ENCODE measurements at regions not wholly inside any gene's neighbourhood (a gene's known extent, or its start where the extent isn't known, plus 50 kb on each side); places are given as distances from the start of the nearest gene placed in this dataset.

DNA sequence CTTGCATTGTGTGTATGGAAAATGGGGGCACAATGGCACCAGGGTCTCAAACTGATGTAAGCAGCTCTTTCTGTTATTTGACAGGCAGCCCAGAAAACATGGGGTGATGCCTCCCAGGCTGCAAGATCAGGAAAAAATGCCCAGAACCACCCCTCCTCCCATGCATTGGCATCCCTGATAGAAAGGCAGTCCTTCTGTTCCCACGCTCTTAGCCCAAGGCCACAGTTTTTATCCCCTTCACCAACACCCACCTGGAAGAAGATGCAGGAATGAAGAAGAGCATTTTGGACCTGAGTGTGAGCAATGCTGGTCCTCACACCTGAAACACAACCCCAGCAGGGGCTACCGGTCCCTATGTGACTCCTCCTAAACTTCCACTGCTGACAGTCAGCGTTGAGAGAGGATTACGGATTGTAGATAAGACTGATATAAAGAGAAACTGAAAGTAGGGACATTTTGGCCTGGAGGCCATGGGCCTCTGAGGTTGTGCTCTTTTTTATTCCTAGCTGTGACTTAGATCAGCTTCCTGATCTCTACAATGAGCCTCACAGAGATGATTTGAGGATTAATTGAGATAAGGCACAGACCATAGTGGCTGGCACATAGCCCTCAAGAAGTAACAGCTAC is 386.0 kb upstream of the ATP5MC3 start:
- no peak for TF ChIP-seq EZH2 (IDR thresholded peaks at IDR 0.05; ENCODE audit: borderline replicate concordance, low read length)
- TF ChIP-seq, protein P1, sequence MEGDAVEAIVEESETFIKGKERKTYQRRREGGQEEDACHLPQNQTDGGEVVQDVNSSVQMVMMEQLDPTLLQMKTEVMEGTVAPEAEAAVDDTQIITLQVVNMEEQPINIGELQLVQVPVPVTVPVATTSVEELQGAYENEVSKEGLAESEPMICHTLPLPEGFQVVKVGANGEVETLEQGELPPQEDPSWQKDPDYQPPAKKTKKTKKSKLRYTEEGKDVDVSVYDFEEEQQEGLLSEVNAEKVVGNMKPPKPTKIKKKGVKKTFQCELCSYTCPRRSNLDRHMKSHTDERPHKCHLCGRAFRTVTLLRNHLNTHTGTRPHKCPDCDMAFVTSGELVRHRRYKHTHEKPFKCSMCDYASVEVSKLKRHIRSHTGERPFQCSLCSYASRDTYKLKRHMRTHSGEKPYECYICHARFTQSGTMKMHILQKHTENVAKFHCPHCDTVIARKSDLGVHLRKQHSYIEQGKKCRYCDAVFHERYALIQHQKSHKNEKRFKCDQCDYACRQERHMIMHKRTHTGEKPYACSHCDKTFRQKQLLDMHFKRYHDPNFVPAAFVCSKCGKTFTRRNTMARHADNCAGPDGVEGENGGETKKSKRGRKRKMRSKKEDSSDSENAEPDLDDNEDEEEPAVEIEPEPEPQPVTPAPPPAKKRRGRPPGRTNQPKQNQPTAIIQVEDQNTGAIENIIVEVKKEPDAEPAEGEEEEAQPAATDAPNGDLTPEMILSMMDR (IDR thresholded peaks at IDR 0.05; ENCODE audit: low read length) = no peak
- Histone ChIP-seq H3K4me3 (ENCODE audit: low read depth, low read length, poor library complexity, severe bottlenecking) (no peak overlapping the region), H3K4me1 (ENCODE audit: insufficient read depth, low read length, severe bottlenecking) (no peaks in the 10 kb centered on the region), H3K79me2 (ENCODE audit: insufficient read depth, low read length) (no peaks in the 10 kb centered on the region), H3K36me3 (ENCODE audit: insufficient read depth, low read length) (no peaks in the 10 kb centered on the region), H3K27ac (ENCODE audit: low read depth, low read length, poor library complexity, severe bottlenecking) (no peak overlapping the region), H2AFZ (ENCODE audit: low read length) (no peak overlapping the region), H3K9me3 (ENCODE audit: low read length) (no peaks in the 10 kb centered on the region), H3K9me2 (ENCODE audit: low read depth, low read length) (no peaks in the 10 kb centered on the region), H3K4me2 (ENCODE audit: low read length) (no peak overlapping the region), H3F3A (ENCODE audit: insufficient read depth, low read length) (no peaks in the 10 kb centered on the region), H3K27me3 (ENCODE audit: insufficient read depth, low read length) (no peaks in the 10 kb centered on the region), H3K9ac (ENCODE audit: low read length) (no peak overlapping the region), H4K20me1 (ENCODE audit: insufficient read depth, low read length) (no peaks in the 10 kb centered on the region; the same call in 1 of the 2 replicates)

DNA sequence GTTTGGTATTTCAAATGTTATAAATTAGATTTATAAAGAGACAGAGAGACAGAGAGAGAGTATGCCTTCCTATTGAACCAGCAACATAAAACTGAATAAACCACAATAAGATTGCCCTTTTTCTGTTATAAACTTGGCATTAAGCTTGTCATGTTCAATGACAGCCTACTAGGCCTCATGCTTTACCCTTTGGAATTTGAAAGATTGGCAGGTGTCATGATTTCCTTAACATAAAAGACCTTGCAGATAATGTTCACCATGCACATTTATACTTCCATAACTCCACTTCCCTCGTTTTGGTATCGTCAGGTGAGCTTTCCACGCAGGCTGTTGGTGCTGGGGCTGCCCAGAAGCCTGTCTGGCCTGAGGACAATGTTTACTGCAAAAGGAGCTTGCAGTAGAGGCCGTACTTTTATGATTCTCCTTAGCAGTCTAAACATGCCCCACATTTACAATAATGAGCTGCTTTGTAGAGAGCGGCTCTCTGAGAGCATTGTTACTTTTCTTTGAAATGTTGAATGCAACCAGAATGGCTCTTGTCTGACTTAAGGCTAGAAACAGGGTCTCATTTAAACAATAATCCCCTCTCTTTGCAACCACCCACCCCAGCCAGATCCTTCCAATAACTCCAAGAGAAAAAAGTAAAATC is 379.1 kb upstream of the ATP5MC3 start:
- H3K4me2 ChIP-seq (ENCODE audit: low read length) = no peak overlapping the region
- H3K9me3 ChIP-seq (ENCODE audit: low read length) = no peaks in the 10 kb centered on the region
- H3K4me3 ChIP-seq (ENCODE audit: low read depth, low read length, poor library complexity, severe bottlenecking) = no peak overlapping the region
- H3K27me3 ChIP-seq (ENCODE audit: insufficient read depth, low read length) = no peaks in the 10 kb centered on the region
- no peak overlapping the region for H3K27ac ChIP-seq (ENCODE audit: low read depth, low read length, poor library complexity, severe bottlenecking)
- no peaks in the 10 kb centered on the region for H3K79me2 ChIP-seq (ENCODE audit: insufficient read depth, low read length)
- TF ChIP-seq, protein P1 (IDR thresholded peaks at IDR 0.05; ENCODE audit: low read length) = no peak
- no peak for TF ChIP-seq EZH2 (IDR thresholded peaks at IDR 0.05; ENCODE audit: borderline replicate concordance, low read length)
- H3F3A ChIP-seq (ENCODE audit: insufficient read depth, low read length) = no peaks in the 10 kb centered on the region
- H3K36me3 ChIP-seq (ENCODE audit: insufficient read depth, low read length) = no peaks in the 10 kb centered on the region
- no peak overlapping the region for H2AFZ ChIP-seq (ENCODE audit: low read length)
- H3K9ac ChIP-seq (ENCODE audit: low read length) = no peak overlapping the region
- no peaks in the 10 kb centered on the region; the same call in 1 of the 2 replicates for H4K20me1 ChIP-seq (ENCODE audit: insufficient read depth, low read length)
- H3K4me1 ChIP-seq (ENCODE audit: insufficient read depth, low read length, severe bottlenecking) = no peaks in the 10 kb centered on the region
- no peaks in the 10 kb centered on the region for H3K9me2 ChIP-seq (ENCODE audit: low read depth, low read length)

DNA sequence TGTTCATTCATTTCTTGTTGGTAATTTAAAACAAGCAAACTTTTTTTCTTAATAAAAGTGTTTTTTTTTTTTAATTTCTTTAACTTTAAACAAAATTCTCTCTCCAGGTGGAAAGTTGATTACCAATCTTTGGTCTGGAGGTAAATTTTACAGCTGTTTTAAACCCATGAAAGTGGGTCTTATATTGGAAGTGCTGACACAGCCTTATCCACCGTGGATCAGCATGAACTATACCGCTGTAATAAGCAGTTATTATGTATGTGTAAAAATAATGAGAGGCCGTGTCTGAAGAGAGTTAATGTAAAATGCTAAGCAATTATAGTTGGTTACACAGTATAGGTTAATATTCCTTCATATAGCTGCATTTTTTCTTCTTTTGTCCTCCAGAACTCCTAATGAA is 378.1 kb upstream of the ATP5MC3 start:
- TF ChIP-seq, protein P1 (IDR thresholded peaks at IDR 0.05; ENCODE audit: low read length) = no peak
- TF ChIP-seq EZH2 (IDR thresholded peaks at IDR 0.05; ENCODE audit: borderline replicate concordance, low read length) = no peak
- Histone ChIP-seq H3K27me3 (ENCODE audit: insufficient read depth, low read length) (no peaks in the 10 kb centered on the region), H3K79me2 (ENCODE audit: insufficient read depth, low read length) (no peaks in the 10 kb centered on the region), H3K27ac (ENCODE audit: low read depth, low read length, poor library complexity, severe bottlenecking) (no peak overlapping the region), H4K20me1 (ENCODE audit: insufficient read depth, low read length) (no peaks in the 10 kb centered on the region; the same call in 1 of the 2 replicates), H3F3A (ENCODE audit: insufficient read depth, low read length) (no peaks in the 10 kb centered on the region), H3K4me1 (ENCODE audit: insufficient read depth, low read length, severe bottlenecking) (no peaks in the 10 kb centered on the region), H3K9me3 (ENCODE audit: low read length) (no peaks in the 10 kb centered on the region), H3K4me2 (ENCODE audit: low read length) (no peak overlapping the region), H3K9me2 (ENCODE audit: low read depth, low read length) (no peaks in the 10 kb centered on the region), H3K4me3 (ENCODE audit: low read depth, low read length, poor library complexity, severe bottlenecking) (no peak overlapping the region), H2AFZ (ENCODE audit: low read length) (no peak overlapping the region), H3K36me3 (ENCODE audit: insufficient read depth, low read length) (no peaks in the 10 kb centered on the region), H3K9ac (ENCODE audit: low read length) (no peak overlapping the region)
